Right lobe of liver (tissue), 4 donors: ENCODE measurements at regions not wholly inside any gene's neighbourhood (a gene's known extent, or its start where the extent isn't known, plus 50 kb on each side); places are given as distances from the start of the nearest gene placed in this dataset.

Experiments
- CTCF ChIP-seq, 4 donors: fragments of 200-600 bp in 3 of 4; fragments of 450-650 bp in 1 of 4; IDR thresholded peaks; one replicate each; pipeline versions ENCODE4 v1.5.1 to v1.8.0; 2016 to 2022; ENCODE audit warnings: antibody characterized with exemption in 4 of 4, mild to moderate bottlenecking in 2 of 4
- POLR2A ChIP-seq: fragments of 450-650 bp; IDR thresholded peaks from one replicate; pipeline ENCODE4 v1.6.1; 2017; ENCODE audit warnings: antibody characterized with exemption, mild to moderate bottlenecking
- donor health status: DM: no; HTN: no; CAD: no.
- donor health status: DM: no; HTN: no; CAD: no.
- donor health status: DM: no; HTN: yes; CAD: no.

GRCh38 chr3:68614087-68614486 lies 318.3 kb downstream of the TAFA4 start:
- TF ChIP-seq POLR2A: no peak
- no peak for TF ChIP-seq CTCF (IDR thresholded peaks at IDR 0.05)
